ENCODE measurements at regions not wholly inside any gene's neighbourhood (a gene's known extent, or its start where the extent isn't known, plus 50 kb on each side); places are given as distances from the start of the nearest gene placed in this dataset.

- TF ChIP-seq MXI1 (conservative IDR thresholded peaks at IDR 0.05; ENCODE audit: poor library complexity, severe bottlenecking) (no peak), POLR2AphosphoS5 (IDR thresholded peaks at IDR 0.05) (no peak), EP300 (conservative IDR thresholded peaks at IDR 0.05; ENCODE audit: poor library complexity, severe bottlenecking) (no peak), EZH2 (IDR thresholded peaks at IDR 0.05; ENCODE audit: borderline replicate concordance, insufficient read depth, low read length, poor library complexity, severe bottlenecking) (no peak), RAD21 (conservative IDR thresholded peaks at IDR 0.05) (no peak), SMC3 (conservative IDR thresholded peaks at IDR 0.05; ENCODE audit: poor library complexity) (no peak), REST (IDR thresholded peaks at IDR 0.05; ENCODE audit: borderline replicate concordance) (no peak)
- TF ChIP-seq, protein P1, sequence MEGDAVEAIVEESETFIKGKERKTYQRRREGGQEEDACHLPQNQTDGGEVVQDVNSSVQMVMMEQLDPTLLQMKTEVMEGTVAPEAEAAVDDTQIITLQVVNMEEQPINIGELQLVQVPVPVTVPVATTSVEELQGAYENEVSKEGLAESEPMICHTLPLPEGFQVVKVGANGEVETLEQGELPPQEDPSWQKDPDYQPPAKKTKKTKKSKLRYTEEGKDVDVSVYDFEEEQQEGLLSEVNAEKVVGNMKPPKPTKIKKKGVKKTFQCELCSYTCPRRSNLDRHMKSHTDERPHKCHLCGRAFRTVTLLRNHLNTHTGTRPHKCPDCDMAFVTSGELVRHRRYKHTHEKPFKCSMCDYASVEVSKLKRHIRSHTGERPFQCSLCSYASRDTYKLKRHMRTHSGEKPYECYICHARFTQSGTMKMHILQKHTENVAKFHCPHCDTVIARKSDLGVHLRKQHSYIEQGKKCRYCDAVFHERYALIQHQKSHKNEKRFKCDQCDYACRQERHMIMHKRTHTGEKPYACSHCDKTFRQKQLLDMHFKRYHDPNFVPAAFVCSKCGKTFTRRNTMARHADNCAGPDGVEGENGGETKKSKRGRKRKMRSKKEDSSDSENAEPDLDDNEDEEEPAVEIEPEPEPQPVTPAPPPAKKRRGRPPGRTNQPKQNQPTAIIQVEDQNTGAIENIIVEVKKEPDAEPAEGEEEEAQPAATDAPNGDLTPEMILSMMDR (IDR thresholded peaks at IDR 0.05; ENCODE audit: poor library complexity, severe bottlenecking): no peak
Measured at GRCh38 chr14:86714153-86714552, 1184.2 kb downstream of the FLRT2 start.
